ENCODE measurements at regions not wholly inside any gene's neighbourhood (a gene's known extent, or its start where the extent isn't known, plus 50 kb on each side); places are given as distances from the start of the nearest gene placed in this dataset.

- TF ChIP-seq CTCF (IDR thresholded peaks at IDR 0.05; ENCODE audit: insufficient read depth, low read length, missing control alignments): no peak
- CTCF ChIA-PET: no interaction called here
- POLR2A ChIA-PET: no interaction called here
- no peak overlapping the region for H3K4me3 ChIP-seq (ENCODE audit: low read depth, low read length)
- no peak for DNase-seq (ENCODE audit: low read depth, low spot score)
These were observed 124.5 kb upstream of the ZCCHC13 start for GRCh38 chrX:74179499-74179898.

GRCh38 chrX:74179071-74179470 is 124.9 kb upstream of the ZCCHC13 start:
- no peak for TF ChIP-seq CTCF (IDR thresholded peaks at IDR 0.05; ENCODE audit: insufficient read depth, low read length, missing control alignments)
- ChIA-PET POLR2A (no interaction called here), CTCF (no interaction called here)
- no peak overlapping the region for H3K4me3 ChIP-seq (ENCODE audit: low read depth, low read length)
- peak; percentile 19 for DNase-seq (ENCODE audit: low read depth, low spot score)

GRCh38 chrX:74178536-74178935 is 125.4 kb upstream of the ZCCHC13 start:
- no peak for TF ChIP-seq CTCF (IDR thresholded peaks at IDR 0.05; ENCODE audit: insufficient read depth, low read length, missing control alignments)
- ChIA-PET CTCF (no interaction called here), POLR2A (no interaction called here)
- H3K4me3 ChIP-seq (ENCODE audit: low read depth, low read length): no peak overlapping the region
- DNase-seq (ENCODE audit: low read depth, low spot score): no peak

GRCh38 chrX:74171465-74171864 is 132.5 kb upstream of the ZCCHC13 start:
- no peak for DNase-seq (ENCODE audit: low read depth, low spot score)
- no peak for TF ChIP-seq CTCF (IDR thresholded peaks at IDR 0.05; ENCODE audit: insufficient read depth, low read length, missing control alignments)
- CTCF ChIA-PET: no interaction called here
- H3K4me3 ChIP-seq (ENCODE audit: low read depth, low read length): no peak overlapping the region
- POLR2A ChIA-PET: no interaction called here

- DNase-seq (ENCODE audit: low read depth, low spot score): no peak
- no peak for TF ChIP-seq CTCF (IDR thresholded peaks at IDR 0.05; ENCODE audit: insufficient read depth, low read length, missing control alignments)
- H3K4me3 ChIP-seq (ENCODE audit: low read depth, low read length): no peak overlapping the region
- CTCF ChIA-PET: no interaction called here
- POLR2A ChIA-PET: no interaction called here
These were observed 141.8 kb upstream of the ZCCHC13 start for GRCh38 chrX:74162199-74162598.

- TF ChIP-seq CTCF (IDR thresholded peaks at IDR 0.05; ENCODE audit: insufficient read depth, low read length, missing control alignments): no peak
- H3K4me3 ChIP-seq (ENCODE audit: low read depth, low read length): no peak overlapping the region
- DNase-seq (ENCODE audit: low read depth, low spot score): no peak
- CTCF ChIA-PET: no interaction called here
- POLR2A ChIA-PET: no interaction called here
These were observed 143.2 kb upstream of the ZCCHC13 start for GRCh38 chrX:74160816-74161215.

Measured in AG04449 (cell line).